Gastroesophageal sphincter (tissue), 3 donors: ENCODE measurements at regions not wholly inside any gene's neighbourhood (a gene's known extent, or its start where the extent isn't known, plus 50 kb on each side); places are given as distances from the start of the nearest gene placed in this dataset.

Experiments used
- POLR2A ChIP-seq, 2 donors: fragments of 450-650 bp; IDR thresholded peaks; one replicate each; pipeline ENCODE4 v1.6.1; 2017; ENCODE audit warnings: antibody characterized with exemption in 2 of 2, mild to moderate bottlenecking in 2 of 2, moderate library complexity in 1 of 2
- POLR2AphosphoS5 ChIP-seq: sonication (generic); formaldehyde crosslinking; IDR thresholded peaks from one replicate; pipeline ENCODE4 v1.6.1; 2017; ENCODE audit warnings: antibody characterized with exemption
- TF ChIP-seq, protein P1 (sequence below), 4 experiments: fragments of 200-600 bp in 2 of 4; fragments of 450-650 bp in 2 of 4; sonication (generic) in 1 of 4; IDR thresholded peaks; one replicate each; pipeline ENCODE4 v1.5.1; 2017 to 2019; ENCODE audit warnings: antibody characterized with exemption in 4 of 4, mild to moderate bottlenecking in 2 of 4, moderate library complexity in 2 of 4

DNA sequence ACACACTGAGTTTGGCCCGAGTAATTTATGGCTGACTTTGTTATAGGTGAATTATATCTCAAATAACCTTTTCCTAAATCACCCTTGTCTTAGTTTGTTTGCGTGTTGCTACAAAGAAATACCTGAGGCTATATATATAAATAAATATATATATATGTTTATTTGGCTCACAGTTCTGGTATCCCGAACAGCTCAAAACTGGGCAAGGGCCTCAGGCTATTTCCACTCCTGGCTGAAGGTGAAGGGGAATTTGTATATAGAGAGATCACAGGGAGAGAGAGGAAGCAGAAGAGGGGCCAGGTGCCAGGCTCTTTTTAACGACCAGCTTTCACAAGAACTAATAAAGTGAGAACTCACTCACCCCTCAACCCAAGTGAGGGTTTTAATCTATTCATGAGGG, 159.9 kb upstream of the STARD13 start:
- TF ChIP-seq, protein P1, sequence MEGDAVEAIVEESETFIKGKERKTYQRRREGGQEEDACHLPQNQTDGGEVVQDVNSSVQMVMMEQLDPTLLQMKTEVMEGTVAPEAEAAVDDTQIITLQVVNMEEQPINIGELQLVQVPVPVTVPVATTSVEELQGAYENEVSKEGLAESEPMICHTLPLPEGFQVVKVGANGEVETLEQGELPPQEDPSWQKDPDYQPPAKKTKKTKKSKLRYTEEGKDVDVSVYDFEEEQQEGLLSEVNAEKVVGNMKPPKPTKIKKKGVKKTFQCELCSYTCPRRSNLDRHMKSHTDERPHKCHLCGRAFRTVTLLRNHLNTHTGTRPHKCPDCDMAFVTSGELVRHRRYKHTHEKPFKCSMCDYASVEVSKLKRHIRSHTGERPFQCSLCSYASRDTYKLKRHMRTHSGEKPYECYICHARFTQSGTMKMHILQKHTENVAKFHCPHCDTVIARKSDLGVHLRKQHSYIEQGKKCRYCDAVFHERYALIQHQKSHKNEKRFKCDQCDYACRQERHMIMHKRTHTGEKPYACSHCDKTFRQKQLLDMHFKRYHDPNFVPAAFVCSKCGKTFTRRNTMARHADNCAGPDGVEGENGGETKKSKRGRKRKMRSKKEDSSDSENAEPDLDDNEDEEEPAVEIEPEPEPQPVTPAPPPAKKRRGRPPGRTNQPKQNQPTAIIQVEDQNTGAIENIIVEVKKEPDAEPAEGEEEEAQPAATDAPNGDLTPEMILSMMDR (IDR thresholded peaks at IDR 0.05): no peak
- TF ChIP-seq POLR2A (IDR thresholded peaks at IDR 0.05): no peak
- TF ChIP-seq POLR2AphosphoS5: no peak
